ENCODE measurements at regions not wholly inside any gene's neighbourhood (a gene's known extent, or its start where the extent isn't known, plus 50 kb on each side); places are given as distances from the start of the nearest gene placed in this dataset.

GRCh38 chr11:126114486-126115126 is 51.9 kb upstream of the CDON start:
- 54 to 66% (median 63%) methylated on average over 6 of the region's 6 CpGs for WGBS, 4 donors
- DNase-seq (no peak), ATAC-seq (no peak)
- H3K4me1 ChIP-seq, result peaks cover 3 to 67% (median 47%) of the 10 kb centered on the region in 12 donors
- peak overlapping the region; percentile 50 to 89 (median 80) for H3K27ac ChIP-seq
- TF ChIP-seq POLR2A (IDR thresholded peaks at IDR 0.05), result no peak
- TF ChIP-seq CTCF (IDR thresholded peaks at IDR 0.05), result no peak
- H3K27me3 ChIP-seq, result no peaks in the 10 kb centered on the region
- no peaks in the 10 kb centered on the region for H3K9me3 ChIP-seq
- intact Hi-C loops (cut with DNase I), result loop anchor here in 3 of 10 donors (5.0 kb wide), 1 partner anchor 52 kb away; the partner anchor contains the start of gene CDON (in 3 of the 3)
- no peaks in the 10 kb centered on the region for H3K36me3 ChIP-seq
- H3K4me3 ChIP-seq, result no peak overlapping the region

- Histone ChIP-seq H3K27me3 (no peaks in the 10 kb centered on the region), H3K9me3 (no peaks in the 10 kb centered on the region), H3K4me3 (no peak overlapping the region), H3K27ac (peak overlapping the region; percentile 37 to 89 (median 80)), H3K4me1 (peaks cover 3 to 67% (median 47%) of the 10 kb centered on the region in 12 donors), H3K36me3 (no peaks in the 10 kb centered on the region)
- no peak for DNase-seq
- TF ChIP-seq POLR2A (IDR thresholded peaks at IDR 0.05) (no peak), CTCF (IDR thresholded peaks at IDR 0.05) (no peak)
- WGBS, 4 donors, result 34 to 49% (median 42%) methylated on average over 3 to 4 of the region's 4 CpGs
- ATAC-seq, result no peak
- intact Hi-C loops (cut with DNase I), result loop anchor here in 4 of 10 donors (2.0 to 5.0 kb wide), 2 partner anchors 51 to 52 kb away; partner anchors contain the start of gene CDON (in 4 of the 4)
Measured at GRCh38 chr11:126113963-126114362, 51.3 kb upstream of the CDON start.

GRCh38 chr11:126113515-126113957 is 50.9 kb upstream of the CDON start:
- Histone ChIP-seq H3K27ac (peak overlapping the region; percentile 37 to 89 (median 80)), H3K4me1 (peaks cover 3 to 67% (median 47%) of the 10 kb centered on the region in 12 donors), H3K4me3 (no peak overlapping the region), H3K36me3 (no peaks in the 10 kb centered on the region), H3K9me3 (no peaks in the 10 kb centered on the region), H3K27me3 (no peaks in the 10 kb centered on the region)
- ATAC-seq (peak; percentile 84 to 91 (median 86)), DNase-seq (peak; percentile 82 to 93 (median 86))
- TF ChIP-seq CTCF (IDR thresholded peaks at IDR 0.05), result peak in 1 of 12 donors; percentile 15
- TF ChIP-seq POLR2A (IDR thresholded peaks at IDR 0.05), result no peak
- intact Hi-C loops (cut with DNase I), result loop anchor here in 4 of 10 donors (2.0 to 5.0 kb wide), 2 partner anchors 51 kb away; partner anchors contain the start of gene CDON (in 4 of the 4)
- 25 to 40% (median 29%) methylated on average over 6 to 7 of the region's 7 CpGs for WGBS, 4 donors

- Histone ChIP-seq H3K27ac (peak overlapping the region in 11 of 12 donors; percentile 37 to 89 (median 81)), H3K4me1 (peaks cover 3 to 67% (median 47%) of the 10 kb centered on the region in 12 donors), H3K36me3 (no peaks in the 10 kb centered on the region), H3K9me3 (no peaks in the 10 kb centered on the region), H3K27me3 (no peaks in the 10 kb centered on the region), H3K4me3 (no peak overlapping the region)
- 48 to 61% (median 57%) methylated on average over 9 of the region's 9 CpGs for WGBS, 4 donors
- ATAC-seq (no peak), DNase-seq (no peak)
- intact Hi-C loops (cut with DNase I), result loop anchor here in 4 of 10 donors (2.0 to 5.0 kb wide), 2 partner anchors 50 to 51 kb away; partner anchors contain the start of gene CDON (in 4 of the 4)
- TF ChIP-seq POLR2A (IDR thresholded peaks at IDR 0.05) (no peak), CTCF (IDR thresholded peaks at IDR 0.05) (no peak)
Measured at GRCh38 chr11:126113012-126113411, 50.3 kb upstream of the CDON start.

Measured in heart left ventricle (tissue), 16 donors.